ENCODE measurements at regions not wholly inside any gene's neighbourhood (a gene's known extent, or its start where the extent isn't known, plus 50 kb on each side); places are given as distances from the start of the nearest gene placed in this dataset.
"Not testable (repeated sequence)": the region's sequence is repeated elsewhere in the genome, so short reads cannot be mapped to it uniquely, and the experiment has no call there.

DNA sequence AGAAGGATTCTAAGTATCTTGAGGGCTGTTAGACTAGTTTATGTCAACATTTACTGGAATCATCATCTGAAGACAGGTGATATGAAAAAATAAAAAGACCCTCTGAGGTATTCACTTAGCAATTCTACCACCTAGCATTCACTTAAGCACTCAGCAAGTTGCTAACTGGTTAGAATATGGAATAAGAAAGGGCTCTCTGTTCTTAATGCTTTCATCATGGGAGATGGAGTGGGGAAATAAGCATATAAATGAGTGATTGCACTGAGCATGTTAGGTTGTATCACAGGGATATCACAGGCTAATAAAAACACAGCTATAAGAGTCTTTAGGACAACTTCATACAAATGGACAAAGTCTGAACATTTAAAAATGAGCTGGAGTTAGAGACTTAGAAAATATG lies 1238.8 kb downstream of the CDH11 start:
- Histone ChIP-seq H3K4me3 (no peak overlapping the region), H3K4me1 (no peaks in the 10 kb centered on the region), H3K27ac (no peak overlapping the region), H3K36me3 (no peaks in the 10 kb centered on the region), H3K27me3 (no peaks in the 10 kb centered on the region), H3K9me3 (no peaks in the 10 kb centered on the region)
- TF ChIP-seq CTCF (IDR thresholded peaks at IDR 0.05) (no peak), EP300 (IDR thresholded peaks at IDR 0.05) (no peak), POLR2A (IDR thresholded peaks at IDR 0.05) (no peak), POLR2AphosphoS5 (IDR thresholded peaks at IDR 0.05) (no peak)
- intact Hi-C loops (cut with DNase I) = no loop called here
- no peak for DNase-seq

DNA sequence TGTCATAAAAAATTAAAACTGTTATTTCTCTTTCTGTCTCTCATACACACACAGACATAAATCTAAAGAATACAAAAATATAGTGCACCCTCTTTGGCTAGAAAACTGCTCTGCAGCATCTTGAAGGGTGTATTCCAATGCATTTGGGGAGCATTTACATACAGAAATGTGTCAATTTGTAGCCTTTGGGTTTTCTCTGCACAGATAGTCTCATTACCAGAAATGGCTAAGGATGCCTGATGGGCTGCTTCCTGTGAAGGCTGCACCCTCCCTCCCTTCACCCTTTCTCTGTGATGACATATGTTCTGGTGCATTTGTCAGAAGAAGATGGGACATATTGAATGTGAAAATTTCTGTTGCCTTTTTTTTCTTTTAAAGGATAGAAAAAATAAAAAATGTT lies 1239.3 kb downstream of the CDH11 start:
- no peak overlapping the region for H3K27ac ChIP-seq
- TF ChIP-seq EP300 (IDR thresholded peaks at IDR 0.05) = no peak
- no peak for TF ChIP-seq POLR2AphosphoS5 (IDR thresholded peaks at IDR 0.05)
- TF ChIP-seq POLR2A (IDR thresholded peaks at IDR 0.05) = no peak
- no peak for TF ChIP-seq CTCF (IDR thresholded peaks at IDR 0.05)
- H3K27me3 ChIP-seq = no peaks in the 10 kb centered on the region
- no peak for DNase-seq
- no peak overlapping the region for H3K4me3 ChIP-seq
- no peaks in the 10 kb centered on the region for H3K36me3 ChIP-seq
- H3K9me3 ChIP-seq = no peaks in the 10 kb centered on the region
- H3K4me1 ChIP-seq = no peaks in the 10 kb centered on the region
- intact Hi-C loops (cut with DNase I) = no loop called here

DNA sequence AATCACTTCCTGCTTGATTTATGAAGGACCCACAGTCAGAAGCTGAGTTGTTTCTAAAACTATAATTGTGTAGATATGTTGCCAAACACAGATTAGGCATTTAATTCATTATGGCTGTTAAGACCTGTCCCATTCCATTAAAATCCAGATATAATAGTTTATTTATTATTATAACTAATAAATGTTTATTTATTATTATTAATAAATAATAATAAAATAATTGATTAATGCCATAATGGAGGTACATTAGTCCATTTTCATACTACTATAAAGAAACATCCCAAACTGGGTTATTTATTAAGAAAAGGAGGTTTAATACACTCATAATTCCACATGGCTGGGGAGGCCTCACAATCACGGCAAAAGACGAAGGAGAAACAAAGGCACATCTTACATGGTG lies 1240.9 kb downstream of the CDH11 start:
- H3K4me1 ChIP-seq = no peaks in the 10 kb centered on the region
- H3K36me3 ChIP-seq = no peaks in the 10 kb centered on the region
- intact Hi-C loops (cut with DNase I) = no loop called here
- no peaks in the 10 kb centered on the region for H3K9me3 ChIP-seq
- no peak overlapping the region for H3K4me3 ChIP-seq
- no peak for DNase-seq
- no peaks in the 10 kb centered on the region for H3K27me3 ChIP-seq
- WGBS, 2 donors = 96 to 97% methylated on average over 2 of the region's 2 CpGs
- TF ChIP-seq POLR2AphosphoS5 (IDR thresholded peaks at IDR 0.05) (no peak), POLR2A (IDR thresholded peaks at IDR 0.05) (no peak)
- H3K27ac ChIP-seq = no peak overlapping the region

DNA sequence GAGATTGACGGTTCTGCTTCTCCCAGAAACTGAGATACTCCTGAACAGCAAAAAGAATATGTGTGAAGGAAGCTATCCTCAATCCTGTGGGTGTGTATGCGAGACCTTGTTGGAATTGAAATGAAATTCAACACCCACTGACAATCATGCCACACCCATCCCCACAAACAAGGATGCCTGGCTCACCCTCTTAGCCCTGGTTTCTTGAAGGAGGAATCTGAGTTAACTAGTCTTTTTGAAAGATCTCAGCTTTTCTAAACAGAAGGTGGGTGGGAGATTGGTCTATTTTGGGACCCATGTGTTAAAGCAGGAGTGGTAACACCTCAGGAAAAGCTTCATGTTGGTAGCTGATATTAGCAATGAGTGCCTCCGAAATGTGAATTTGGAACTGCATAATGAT lies 1244.5 kb downstream of the CDH11 start:
- 65 to 77% methylated on average over 3 of the region's 3 CpGs for WGBS, 2 donors
- TF ChIP-seq POLR2A (IDR thresholded peaks at IDR 0.05) (no peak), EP300 (IDR thresholded peaks at IDR 0.05) (no peak), CTCF (IDR thresholded peaks at IDR 0.05) (no peak), POLR2AphosphoS5 (IDR thresholded peaks at IDR 0.05) (no peak)
- intact Hi-C loops (cut with DNase I) = no loop called here
- Histone ChIP-seq H3K9me3 (no peaks in the 10 kb centered on the region), H3K27ac (no peak overlapping the region), H3K4me1 (no peaks in the 10 kb centered on the region), H3K27me3 (no peaks in the 10 kb centered on the region), H3K4me3 (no peak overlapping the region), H3K36me3 (no peaks in the 10 kb centered on the region)
- DNase-seq = no peak

DNA sequence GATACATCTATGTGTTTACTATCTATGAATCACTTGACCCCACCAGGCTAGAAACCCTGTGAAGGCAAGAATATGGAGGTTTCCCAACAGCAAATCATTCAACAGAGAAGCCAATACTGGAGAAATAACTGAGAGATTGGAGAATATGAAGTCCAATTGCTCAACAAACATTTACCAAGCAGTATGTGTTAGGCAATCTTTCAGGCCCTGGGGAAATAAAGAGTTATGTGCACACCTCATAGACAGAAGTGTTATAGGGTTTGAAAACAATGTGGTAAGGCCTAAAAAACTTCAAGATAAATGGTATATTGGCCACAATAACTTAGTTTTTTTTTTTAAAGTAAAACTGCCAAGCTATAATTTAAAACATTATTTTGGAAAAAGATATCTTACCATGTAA lies 1245.8 kb downstream of the CDH11 start:
- Histone ChIP-seq H3K4me3 (no peak overlapping the region), H3K27ac (no peak overlapping the region), H3K27me3 (no peaks in the 10 kb centered on the region), H3K9me3 (no peaks in the 10 kb centered on the region), H3K4me1 (no peaks in the 10 kb centered on the region), H3K36me3 (no peaks in the 10 kb centered on the region)
- no peak for DNase-seq
- intact Hi-C loops (cut with DNase I) = no loop called here
- TF ChIP-seq POLR2AphosphoS5 (IDR thresholded peaks at IDR 0.05) = no peak
- TF ChIP-seq CTCF (IDR thresholded peaks at IDR 0.05) = no peak
- no peak for TF ChIP-seq POLR2A (IDR thresholded peaks at IDR 0.05)
- TF ChIP-seq EP300 (IDR thresholded peaks at IDR 0.05) = no peak

DNA sequence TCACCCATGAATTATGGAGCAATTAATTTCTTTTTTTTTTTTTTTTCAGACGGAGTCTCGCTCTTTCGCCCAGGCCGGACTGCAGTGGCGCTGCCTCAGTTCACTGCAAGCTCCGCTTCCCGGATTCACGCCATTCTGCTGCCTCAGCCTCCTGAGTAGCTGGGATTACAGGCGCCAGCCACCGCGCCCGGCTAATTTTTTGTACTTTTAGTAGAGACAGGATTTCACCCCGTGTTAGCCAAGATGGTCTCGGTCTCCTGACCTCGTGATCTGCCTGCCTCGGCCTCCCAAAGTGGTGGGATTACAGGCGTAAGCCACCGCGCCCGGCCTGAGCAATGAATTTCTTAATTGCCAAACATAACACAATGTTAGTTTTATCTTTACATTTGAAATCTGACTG lies 1261.2 kb downstream of the CDH11 start:
- H3K36me3 ChIP-seq; H3K27me3 ChIP-seq; H3K27ac ChIP-seq; H3K4me1 ChIP-seq; H3K4me3 ChIP-seq; intact Hi-C loops (cut with DNase I); H3K9me3 ChIP-seq; DNase-seq: not testable (repeated sequence)
- 93 to 94% methylated on average over 20 of the region's 20 CpGs for WGBS, 2 donors
